ENCODE measurements at regions not wholly inside any gene's neighbourhood (a gene's known extent, or its start where the extent isn't known, plus 50 kb on each side); places are given as distances from the start of the nearest gene placed in this dataset.

GRCh38 chr12:113525066-113525465 is 53.4 kb upstream of the LHX5 start:
- ChIA-PET POLR2A (ENCODE audit: low non-redundant PET) (no interaction called here), CTCF (no interaction called here)
- TF ChIP-seq EZH2 (IDR thresholded peaks at IDR 0.05; ENCODE audit: borderline replicate concordance, low read depth, low read length, poor library complexity, severe bottlenecking) (no peak), CTCF (conservative IDR thresholded peaks at IDR 0.05; ENCODE audit: low read depth, low read length) (no peak)
- Histone ChIP-seq H3K27ac (ENCODE audit: low read depth, low read length, poor library complexity, severe bottlenecking) (no peak overlapping the region), H3K4me1 (ENCODE audit: insufficient read depth, low read length, poor library complexity, severe bottlenecking) (no peaks in the 10 kb centered on the region), H3K4me3 (ENCODE audit: low read depth, low read length, poor library complexity, severe bottlenecking) (no peak overlapping the region), H3K36me3 (ENCODE audit: insufficient read depth, low read length, poor library complexity, severe bottlenecking) (no peaks in the 10 kb centered on the region), H3K9me3 (ENCODE audit: low read depth, low read length, poor library complexity, severe bottlenecking) (no peaks in the 10 kb centered on the region), H3K27me3 (replicated peaks; ENCODE audit: insufficient read depth, low read depth, low read length, poor library complexity) (peaks cover 89% of the 10 kb centered on the region)
- intact Hi-C loops (cut with micrococcal nuclease; ENCODE audit: unreplicated experiment) = no loop called here
- no TSS peak for BruUV-seq (replicated peaks)
- no peak for DNase-seq (ENCODE audit: low spot score)

GRCh38 chr12:113524495-113524894 is 52.8 kb upstream of the LHX5 start:
- H3K9me3 ChIP-seq (ENCODE audit: low read depth, low read length, poor library complexity, severe bottlenecking) = no peaks in the 10 kb centered on the region
- H3K27me3 ChIP-seq (replicated peaks; ENCODE audit: insufficient read depth, low read depth, low read length, poor library complexity) = peaks cover 95% of the 10 kb centered on the region
- no peaks in the 10 kb centered on the region for H3K36me3 ChIP-seq (ENCODE audit: insufficient read depth, low read length, poor library complexity, severe bottlenecking)
- H3K4me1 ChIP-seq (ENCODE audit: insufficient read depth, low read length, poor library complexity, severe bottlenecking) = no peaks in the 10 kb centered on the region
- no peak overlapping the region for H3K4me3 ChIP-seq (ENCODE audit: low read depth, low read length, poor library complexity, severe bottlenecking)
- POLR2A ChIA-PET (ENCODE audit: low non-redundant PET) = no interaction called here
- intact Hi-C loops (cut with micrococcal nuclease; ENCODE audit: unreplicated experiment) = no loop called here
- no peak for TF ChIP-seq EZH2 (IDR thresholded peaks at IDR 0.05; ENCODE audit: borderline replicate concordance, low read depth, low read length, poor library complexity, severe bottlenecking)
- TF ChIP-seq CTCF (conservative IDR thresholded peaks at IDR 0.05; ENCODE audit: low read depth, low read length) = 0 out of 2 replicates have a peak, but pooled peaks have one; percentile 11
- no peak for DNase-seq (ENCODE audit: low spot score)
- CTCF ChIA-PET = no interaction called here
- no peak overlapping the region for H3K27ac ChIP-seq (ENCODE audit: low read depth, low read length, poor library complexity, severe bottlenecking)
- BruUV-seq (replicated peaks) = no TSS peak

- no peak overlapping the region for H3K27ac ChIP-seq (ENCODE audit: low read depth, low read length, poor library complexity, severe bottlenecking)
- ChIA-PET CTCF (no interaction called here), POLR2A (ENCODE audit: low non-redundant PET) (no interaction called here)
- H3K36me3 ChIP-seq (ENCODE audit: insufficient read depth, low read length, poor library complexity, severe bottlenecking) = no peaks in the 10 kb centered on the region
- H3K9me3 ChIP-seq (ENCODE audit: low read depth, low read length, poor library complexity, severe bottlenecking) = no peaks in the 10 kb centered on the region
- intact Hi-C loops (cut with micrococcal nuclease; ENCODE audit: unreplicated experiment) = no loop called here
- peaks cover 96% of the 10 kb centered on the region for H3K27me3 ChIP-seq (replicated peaks; ENCODE audit: insufficient read depth, low read depth, low read length, poor library complexity)
- no peak overlapping the region for H3K4me3 ChIP-seq (ENCODE audit: low read depth, low read length, poor library complexity, severe bottlenecking)
- DNase-seq (ENCODE audit: low spot score) = no peak
- no TSS peak for BruUV-seq (replicated peaks)
- no peaks in the 10 kb centered on the region for H3K4me1 ChIP-seq (ENCODE audit: insufficient read depth, low read length, poor library complexity, severe bottlenecking)
- no peak for TF ChIP-seq CTCF (conservative IDR thresholded peaks at IDR 0.05; ENCODE audit: low read depth, low read length)
- TF ChIP-seq EZH2 (IDR thresholded peaks at IDR 0.05; ENCODE audit: borderline replicate concordance, low read depth, low read length, poor library complexity, severe bottlenecking) = peak; percentile 58
Observed at GRCh38 chr12:113521708-113522107, 50.0 kb upstream of the LHX5 start.

Measured in A673 (cell line).